ENCODE measurements at regions not wholly inside any gene's neighbourhood (a gene's known extent, or its start where the extent isn't known, plus 50 kb on each side); places are given as distances from the start of the nearest gene placed in this dataset.

DNA sequence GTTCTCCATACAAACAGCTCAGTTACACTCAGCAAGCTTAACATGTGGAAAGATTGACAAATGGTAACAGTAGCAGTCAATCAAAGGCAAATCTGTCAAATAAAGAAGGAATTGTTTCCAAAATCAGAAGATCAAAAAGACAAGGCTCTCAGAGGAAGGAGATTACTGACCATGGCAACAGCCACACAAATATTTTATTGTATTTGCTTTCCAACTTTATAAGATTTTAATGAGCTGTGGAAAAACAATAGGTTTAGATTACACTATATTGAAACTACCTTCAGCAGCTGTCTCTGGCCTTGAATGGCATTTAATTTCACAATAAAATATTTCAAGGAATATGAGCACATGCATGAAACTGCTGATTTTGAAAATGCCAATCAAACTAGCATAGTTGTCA lies 1143.9 kb upstream of the GJE1 start:
- CTCF ChIA-PET = interaction anchor here (0.9 to 2.0 kb wide), 4 partner anchors 8 to 25 kb away, joined by 3 to 7 read pairs (median 4); no protein-coding TSS in a partner anchor
- TF ChIP-seq, protein P1, sequence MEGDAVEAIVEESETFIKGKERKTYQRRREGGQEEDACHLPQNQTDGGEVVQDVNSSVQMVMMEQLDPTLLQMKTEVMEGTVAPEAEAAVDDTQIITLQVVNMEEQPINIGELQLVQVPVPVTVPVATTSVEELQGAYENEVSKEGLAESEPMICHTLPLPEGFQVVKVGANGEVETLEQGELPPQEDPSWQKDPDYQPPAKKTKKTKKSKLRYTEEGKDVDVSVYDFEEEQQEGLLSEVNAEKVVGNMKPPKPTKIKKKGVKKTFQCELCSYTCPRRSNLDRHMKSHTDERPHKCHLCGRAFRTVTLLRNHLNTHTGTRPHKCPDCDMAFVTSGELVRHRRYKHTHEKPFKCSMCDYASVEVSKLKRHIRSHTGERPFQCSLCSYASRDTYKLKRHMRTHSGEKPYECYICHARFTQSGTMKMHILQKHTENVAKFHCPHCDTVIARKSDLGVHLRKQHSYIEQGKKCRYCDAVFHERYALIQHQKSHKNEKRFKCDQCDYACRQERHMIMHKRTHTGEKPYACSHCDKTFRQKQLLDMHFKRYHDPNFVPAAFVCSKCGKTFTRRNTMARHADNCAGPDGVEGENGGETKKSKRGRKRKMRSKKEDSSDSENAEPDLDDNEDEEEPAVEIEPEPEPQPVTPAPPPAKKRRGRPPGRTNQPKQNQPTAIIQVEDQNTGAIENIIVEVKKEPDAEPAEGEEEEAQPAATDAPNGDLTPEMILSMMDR (IDR thresholded peaks at IDR 0.05; ENCODE audit: control extremely low read depth, extremely low read depth, low read depth, missing control alignments) = no peak
- no peak for DNase-seq (ENCODE audit: extremely low spot score)
- POLR2A ChIA-PET = no interaction called here

DNA sequence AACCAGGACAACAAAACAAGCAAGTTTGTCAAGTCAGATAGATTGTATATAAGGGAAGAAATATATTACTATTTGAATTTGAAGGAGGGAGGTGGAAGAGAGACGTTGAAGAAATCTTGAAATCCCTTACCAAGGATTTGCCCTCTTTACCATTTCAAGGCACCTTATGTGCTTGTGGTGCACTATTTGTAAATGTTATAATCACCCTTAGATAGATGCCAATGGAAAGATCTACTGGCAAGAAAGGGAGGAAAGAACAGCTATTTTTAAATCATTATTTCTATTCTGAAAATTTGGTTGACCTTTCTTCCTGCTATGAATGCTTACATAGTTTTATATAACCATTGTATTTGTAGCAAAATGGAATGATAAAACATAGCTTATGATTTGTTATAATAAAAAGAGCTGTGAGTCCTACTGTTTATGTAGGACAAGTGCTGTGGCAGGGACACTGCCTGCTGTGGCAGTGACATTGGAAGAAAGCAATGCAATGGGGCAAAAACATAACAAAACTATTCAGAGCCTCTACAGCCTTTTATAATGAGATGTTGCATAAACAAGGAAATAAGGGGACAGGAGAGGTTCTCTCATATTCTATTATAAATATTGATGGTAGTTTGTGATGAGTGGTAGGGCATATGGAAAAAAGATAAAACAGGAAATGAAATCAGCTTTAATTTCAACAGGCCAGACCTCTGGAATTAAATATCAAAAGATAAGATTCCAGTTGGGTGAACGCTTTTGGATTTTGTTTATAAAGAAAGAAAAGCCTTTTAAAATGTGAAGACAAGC lies 1145.2 kb upstream of the GJE1 start:
- ChIA-PET POLR2A (no interaction called here), CTCF (interaction anchor here (1.1 to 2.0 kb wide), 3 partner anchors 12 to 26 kb away, joined by 3 to 6 read pairs (median 4); no protein-coding TSS in a partner anchor)
- TF ChIP-seq, protein P1 (IDR thresholded peaks at IDR 0.05; ENCODE audit: control extremely low read depth, extremely low read depth, low read depth, missing control alignments) = no peak
- DNase-seq (ENCODE audit: extremely low spot score) = no peak

DNA sequence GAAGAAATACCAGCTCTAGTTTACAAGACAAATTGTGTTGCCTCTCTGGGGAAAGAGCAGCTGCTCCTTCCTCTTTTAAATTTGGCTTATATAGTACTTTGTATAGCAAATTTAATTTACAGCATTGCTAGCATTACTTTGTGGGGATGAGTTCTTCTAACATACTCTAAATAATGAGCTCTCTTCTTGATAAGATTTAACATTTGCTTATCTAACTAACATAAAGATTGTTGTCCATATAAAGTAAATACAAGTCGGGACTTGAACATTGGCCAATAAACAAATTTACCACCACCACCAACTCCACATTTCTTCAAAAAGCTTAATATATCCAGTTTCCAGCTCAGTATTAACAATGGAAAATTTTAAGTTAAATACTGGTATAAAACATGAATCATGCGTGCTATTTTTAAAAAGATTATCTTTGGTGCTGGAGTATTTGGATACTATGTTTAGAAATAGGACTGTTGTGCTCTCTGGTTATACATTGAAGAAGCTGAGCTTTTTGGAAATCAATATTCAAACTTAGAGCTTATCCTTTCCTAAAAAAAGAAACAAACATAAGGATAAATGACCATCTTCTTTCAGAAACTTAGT lies 1146.9 kb upstream of the GJE1 start:
- no peak for DNase-seq (ENCODE audit: extremely low spot score)
- POLR2A ChIA-PET = no interaction called here
- CTCF ChIA-PET = no interaction called here
- TF ChIP-seq, protein P1 (IDR thresholded peaks at IDR 0.05; ENCODE audit: control extremely low read depth, extremely low read depth, low read depth, missing control alignments) = no peak

DNA sequence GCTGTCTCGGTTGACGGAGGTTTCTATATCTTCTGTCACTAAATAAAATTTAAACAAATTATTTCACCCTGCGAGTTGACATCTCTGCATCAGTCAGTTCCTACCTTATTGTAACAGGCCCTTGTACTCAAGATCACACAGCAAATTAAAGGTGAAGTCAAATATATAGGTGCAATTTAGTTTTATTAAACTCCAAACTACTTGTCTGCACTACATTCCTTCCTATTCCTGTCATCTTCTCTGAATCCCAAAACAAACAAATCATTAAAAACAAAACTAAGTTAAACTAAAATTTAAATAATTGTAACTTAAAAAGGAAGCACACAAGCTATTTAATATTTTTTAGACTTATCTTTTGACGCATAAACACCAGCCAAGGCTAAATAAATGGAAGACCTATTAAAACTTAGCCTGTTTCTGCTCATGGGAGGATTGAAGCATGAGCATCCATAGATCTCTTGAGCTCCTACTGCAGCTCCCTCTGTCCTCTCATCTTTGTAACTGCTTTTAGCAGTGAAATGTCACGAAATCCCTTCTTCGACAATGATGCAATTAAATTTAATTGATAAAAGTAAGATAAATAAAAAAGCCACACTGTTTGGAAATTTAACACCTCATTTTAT lies 1152.3 kb upstream of the GJE1 start:
- TF ChIP-seq, protein P1 (IDR thresholded peaks at IDR 0.05; ENCODE audit: control extremely low read depth, extremely low read depth, low read depth, missing control alignments) = no peak
- ChIA-PET POLR2A (no interaction called here), CTCF (interaction anchor here (1.4 to 1.9 kb wide), 2 partner anchors 8 to 14 kb away, joined by 3 to 7 read pairs; no protein-coding TSS in a partner anchor)
- no peak for DNase-seq (ENCODE audit: extremely low spot score)

DNA sequence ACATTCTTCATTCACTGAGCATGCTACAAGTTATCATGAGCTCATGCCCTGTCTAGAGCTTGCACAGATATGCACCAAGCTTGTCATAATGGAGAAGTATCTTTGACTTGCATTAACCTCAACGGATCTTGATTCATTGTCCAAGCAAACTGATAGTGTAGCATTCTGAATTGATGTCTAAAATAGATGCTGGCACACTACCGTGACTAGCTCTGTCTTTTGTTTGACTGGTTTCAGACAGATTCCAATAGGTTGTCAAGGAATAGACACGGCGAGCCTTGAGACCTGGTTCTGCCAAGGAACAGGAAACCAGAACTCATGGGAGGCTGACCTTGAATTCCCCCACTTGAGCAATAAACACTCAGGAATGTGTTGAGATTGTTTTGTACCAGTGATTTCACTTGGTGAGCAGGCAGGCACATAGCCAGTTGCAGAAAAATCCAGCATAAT lies 1153.1 kb upstream of the GJE1 start:
- POLR2A ChIA-PET = no interaction called here
- CTCF ChIA-PET = interaction anchor here (1.9 kb wide), 1 partner anchor 9 kb away, joined by 7 read pairs; no protein-coding TSS in a partner anchor
- DNase-seq (ENCODE audit: extremely low spot score) = no peak
- TF ChIP-seq, protein P1 (IDR thresholded peaks at IDR 0.05; ENCODE audit: control extremely low read depth, extremely low read depth, low read depth, missing control alignments) = no peak

DNA sequence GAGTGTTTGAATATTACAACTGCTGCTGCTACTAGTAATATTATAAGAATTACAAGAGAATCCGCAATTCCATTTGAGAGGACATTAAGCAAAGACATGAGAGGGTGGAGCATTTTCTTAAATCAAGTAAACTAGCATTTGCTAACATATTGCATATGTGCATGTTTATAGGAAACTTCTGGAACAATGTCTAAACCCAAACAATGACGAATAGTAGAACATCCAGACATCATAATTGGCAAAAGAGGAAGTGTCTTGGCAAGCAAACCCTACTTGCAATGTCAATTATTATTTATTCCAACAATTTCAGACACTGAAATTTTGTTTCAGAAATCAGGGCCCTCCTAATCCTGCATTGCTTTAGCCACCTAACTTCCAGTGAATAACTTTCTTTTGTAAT lies 1155.3 kb upstream of the GJE1 start:
- TF ChIP-seq, protein P1 (IDR thresholded peaks at IDR 0.05; ENCODE audit: control extremely low read depth, extremely low read depth, low read depth, missing control alignments) = no peak
- ChIA-PET CTCF (no interaction called here), POLR2A (no interaction called here)
- no peak for DNase-seq (ENCODE audit: extremely low spot score)
